ENCODE measurements at regions not wholly inside any gene's neighbourhood (a gene's known extent, or its start where the extent isn't known, plus 50 kb on each side); places are given as distances from the start of the nearest gene placed in this dataset.

- no peak for TF ChIP-seq CTCF (IDR thresholded peaks at IDR 0.05; ENCODE audit: low read length)
- TF ChIP-seq EZH2 (IDR thresholded peaks at IDR 0.05; ENCODE audit: borderline replicate concordance, low read length) = no peak
Observed at GRCh38 chr15:61629269-61629668, 400.2 kb upstream of the RORA start.
